ENCODE measurements at regions not wholly inside any gene's neighbourhood (a gene's known extent, or its start where the extent isn't known, plus 50 kb on each side); places are given as distances from the start of the nearest gene placed in this dataset.

- DNase-seq = no peak
- H3K27me3 Mint-ChIP-seq (ENCODE audit: low read depth in 3 of 3) = peaks cover 0 to 1% (median 0%) of the 10 kb centered on the region in 3 donors
- no peak overlapping the region for H3K27ac Mint-ChIP-seq
- peaks cover 5 to 34% (median 14%) of the 10 kb centered on the region in 6 donors for H3K9me3 Mint-ChIP-seq
- H3K36me3 Mint-ChIP-seq = no peaks in the 10 kb centered on the region
- no peaks in the 10 kb centered on the region for H3K4me1 Mint-ChIP-seq
- no peak overlapping the region for H3K4me3 Mint-ChIP-seq
Observed at GRCh38 chr4:180493299-180493698, 1749.9 kb upstream of the TENM3 start.

- no peak overlapping the region for H3K4me3 Mint-ChIP-seq
- no peak for DNase-seq
- H3K27ac Mint-ChIP-seq = no peak overlapping the region
- H3K36me3 Mint-ChIP-seq = no peaks in the 10 kb centered on the region
- H3K9me3 Mint-ChIP-seq = peaks cover 9 to 30% (median 12%) of the 10 kb centered on the region in 6 donors
- H3K27me3 Mint-ChIP-seq (ENCODE audit: low read depth in 3 of 3) = peaks cover 0 to 3% (median 1%) of the 10 kb centered on the region in 3 donors
- H3K4me1 Mint-ChIP-seq = no peaks in the 10 kb centered on the region
Observed at GRCh38 chr4:180500154-180500553, 1743.0 kb upstream of the TENM3 start.

- Mint-ChIP-seq H3K27ac (no peak overlapping the region), H3K9me3 (peaks cover 0 to 31% (median 9%) of the 10 kb centered on the region in 6 donors), H3K36me3 (no peaks in the 10 kb centered on the region), H3K4me3 (no peak overlapping the region), H3K4me1 (no peaks in the 10 kb centered on the region), H3K27me3 (ENCODE audit: low read depth in 3 of 3) (peaks cover 0 to 6% (median 1%) of the 10 kb centered on the region in 3 donors)
- DNase-seq = no peak
Observed at GRCh38 chr4:180512801-180513475, 1730.3 kb upstream of the TENM3 start.

GRCh38 chr4:180518906-180519305 is 1724.3 kb upstream of the TENM3 start:
- no peak for DNase-seq
- no peak overlapping the region for H3K4me3 Mint-ChIP-seq
- H3K9me3 Mint-ChIP-seq = peaks cover 0 to 39% (median 10%) of the 10 kb centered on the region in 6 donors
- H3K27ac Mint-ChIP-seq = no peak overlapping the region
- no peaks in the 10 kb centered on the region for H3K36me3 Mint-ChIP-seq
- no peaks in the 10 kb centered on the region for H3K4me1 Mint-ChIP-seq
- H3K27me3 Mint-ChIP-seq (ENCODE audit: low read depth in 3 of 3) = peaks cover 0 to 4% (median 2%) of the 10 kb centered on the region in 3 donors

- Mint-ChIP-seq H3K27ac (no peak overlapping the region), H3K4me3 (no peak overlapping the region), H3K4me1 (no peaks in the 10 kb centered on the region), H3K36me3 (no peaks in the 10 kb centered on the region), H3K9me3 (peaks cover 0 to 29% (median 5%) of the 10 kb centered on the region in 6 donors), H3K27me3 (ENCODE audit: low read depth in 3 of 3) (peaks cover 0 to 2% (median 1%) of the 10 kb centered on the region in 3 donors)
- no peak for DNase-seq
Observed at GRCh38 chr4:180521181-180521580, 1722.0 kb upstream of the TENM3 start.

GRCh38 chr4:180525523-180526077 is 1717.6 kb upstream of the TENM3 start:
- Mint-ChIP-seq H3K27ac (no peak overlapping the region), H3K9me3 (peaks cover 0 to 29% (median 4%) of the 10 kb centered on the region in 6 donors), H3K27me3 (ENCODE audit: low read depth in 3 of 3) (peaks cover 0 to 1% (median 0%) of the 10 kb centered on the region in 3 donors), H3K4me1 (no peaks in the 10 kb centered on the region), H3K36me3 (no peaks in the 10 kb centered on the region), H3K4me3 (no peak overlapping the region)
- DNase-seq = no peak

- Mint-ChIP-seq H3K4me3 (no peak overlapping the region), H3K4me1 (no peaks in the 10 kb centered on the region), H3K36me3 (no peaks in the 10 kb centered on the region), H3K27me3 (ENCODE audit: low read depth in 3 of 3) (peaks cover 0 to 1% (median 0%) of the 10 kb centered on the region in 3 donors), H3K27ac (no peak overlapping the region), H3K9me3 (peaks cover 3 to 38% (median 10%) of the 10 kb centered on the region in 6 donors)
- no peak for DNase-seq
Observed at GRCh38 chr4:180528003-180528402, 1715.2 kb upstream of the TENM3 start.

GRCh38 chr4:180530787-180531186 is 1712.4 kb upstream of the TENM3 start:
- no peak for DNase-seq
- no peak overlapping the region for H3K4me3 Mint-ChIP-seq
- H3K4me1 Mint-ChIP-seq = no peaks in the 10 kb centered on the region
- peaks cover 3 to 44% (median 10%) of the 10 kb centered on the region in 6 donors for H3K9me3 Mint-ChIP-seq
- no peaks in the 10 kb centered on the region for H3K36me3 Mint-ChIP-seq
- H3K27ac Mint-ChIP-seq = no peak overlapping the region
- H3K27me3 Mint-ChIP-seq (ENCODE audit: low read depth in 3 of 3) = peaks cover 0 to 1% (median 0%) of the 10 kb centered on the region in 3 donors

- Mint-ChIP-seq H3K27ac (no peak overlapping the region), H3K4me3 (no peak overlapping the region), H3K9me3 (peaks cover 4 to 58% (median 13%) of the 10 kb centered on the region in 6 donors), H3K27me3 (ENCODE audit: low read depth in 3 of 3) (peaks cover 0 to 1% (median 0%) of the 10 kb centered on the region in 3 donors), H3K36me3 (no peaks in the 10 kb centered on the region), H3K4me1 (no peaks in the 10 kb centered on the region)
- DNase-seq = no peak
Observed at GRCh38 chr4:180532691-180533090, 1710.5 kb upstream of the TENM3 start.

- DNase-seq = no peak
- Mint-ChIP-seq H3K4me3 (no peak overlapping the region), H3K27me3 (ENCODE audit: low read depth in 3 of 3) (peaks cover 0 to 3% (median 0%) of the 10 kb centered on the region in 3 donors), H3K9me3 (peaks cover 0 to 42% (median 6%) of the 10 kb centered on the region in 6 donors), H3K27ac (no peak overlapping the region), H3K4me1 (no peaks in the 10 kb centered on the region), H3K36me3 (no peaks in the 10 kb centered on the region)
Observed at GRCh38 chr4:180538384-180539057, 1704.7 kb upstream of the TENM3 start.

GRCh38 chr4:180539284-180539683 is 1703.9 kb upstream of the TENM3 start:
- Mint-ChIP-seq H3K4me3 (no peak overlapping the region), H3K36me3 (no peaks in the 10 kb centered on the region), H3K27me3 (ENCODE audit: low read depth in 3 of 3) (peaks cover 0 to 3% (median 0%) of the 10 kb centered on the region in 3 donors), H3K27ac (no peak overlapping the region), H3K4me1 (no peaks in the 10 kb centered on the region), H3K9me3 (peaks cover 0 to 38% (median 6%) of the 10 kb centered on the region in 6 donors)
- DNase-seq = no peak

GRCh38 chr4:180541678-180542077 is 1701.5 kb upstream of the TENM3 start:
- no peak for DNase-seq
- H3K4me3 Mint-ChIP-seq = no peak overlapping the region
- peaks cover 0 to 3% (median 0%) of the 10 kb centered on the region in 3 donors for H3K27me3 Mint-ChIP-seq (ENCODE audit: low read depth in 3 of 3)
- peaks cover 0 to 33% (median 4%) of the 10 kb centered on the region in 6 donors for H3K9me3 Mint-ChIP-seq
- H3K4me1 Mint-ChIP-seq = no peaks in the 10 kb centered on the region
- no peak overlapping the region for H3K27ac Mint-ChIP-seq
- peaks cover 0 to 5% (median 0%) of the 10 kb centered on the region in 3 donors for H3K36me3 Mint-ChIP-seq

- H3K4me3 Mint-ChIP-seq = no peak overlapping the region
Observed at GRCh38 chr4:180542445-180543100, 1700.6 kb upstream of the TENM3 start.

More at GRCh38 chr4:180542445-180543100, 1700.6 kb upstream of the TENM3 start:
- no peak for DNase-seq
- Mint-ChIP-seq H3K27ac (no peak overlapping the region), H3K9me3 (peaks cover 0 to 36% (median 8%) of the 10 kb centered on the region in 6 donors), H3K36me3 (peaks cover 0 to 5% (median 0%) of the 10 kb centered on the region in 3 donors), H3K27me3 (ENCODE audit: low read depth in 3 of 3) (peaks cover 0 to 3% (median 0%) of the 10 kb centered on the region in 3 donors), H3K4me1 (no peaks in the 10 kb centered on the region)

Data from immature natural killer cell (primary cell).